Nephron progenitor cell (in vitro differentiated cells): ENCODE measurements at regions not wholly inside any gene's neighbourhood (a gene's known extent, or its start where the extent isn't known, plus 50 kb on each side); places are given as distances from the start of the nearest gene placed in this dataset.

Experiments
- DNase-seq: peaks from one replicate; pipeline ENCODE4 v3.0.0; 2021
- H3K27ac Mint-ChIP-seq: 2 replicates; pipeline ENCODE4 v1.8.0; 2021; ENCODE audit warnings: mild to moderate bottlenecking, moderate library complexity, mixed read lengths
- H3K27me3 Mint-ChIP-seq: 2 replicates; pipeline ENCODE4 v1.8.0; 2021; ENCODE audit warnings: mild to moderate bottlenecking, low read depth, mixed read lengths; ENCODE audit not compliant: poor library complexity
- H3K36me3 Mint-ChIP-seq: 2 replicates; pipeline ENCODE4 v1.8.0; 2021; ENCODE audit warnings: low read depth, mixed read lengths
- H3K4me1 Mint-ChIP-seq: 2 replicates; pipeline ENCODE4 v1.8.0; 2021; ENCODE audit warnings: mixed read lengths
- H3K4me3 Mint-ChIP-seq: 2 replicates; pipeline ENCODE4 v1.8.0; 2021; ENCODE audit warnings: mild to moderate bottlenecking, moderate library complexity, mixed read lengths
- H3K9me3 Mint-ChIP-seq: 2 replicates; pipeline ENCODE4 v1.8.0; 2021; ENCODE audit warnings: mild to moderate bottlenecking, moderate library complexity, mixed read lengths
- CTCF ChIP-seq: fragments of 200-600 bp; sonication (generic); IDR thresholded peaks from 2 replicates; pipeline ENCODE4 v1.5.0; 2021; ENCODE audit warnings: antibody characterized with exemption

DNA sequence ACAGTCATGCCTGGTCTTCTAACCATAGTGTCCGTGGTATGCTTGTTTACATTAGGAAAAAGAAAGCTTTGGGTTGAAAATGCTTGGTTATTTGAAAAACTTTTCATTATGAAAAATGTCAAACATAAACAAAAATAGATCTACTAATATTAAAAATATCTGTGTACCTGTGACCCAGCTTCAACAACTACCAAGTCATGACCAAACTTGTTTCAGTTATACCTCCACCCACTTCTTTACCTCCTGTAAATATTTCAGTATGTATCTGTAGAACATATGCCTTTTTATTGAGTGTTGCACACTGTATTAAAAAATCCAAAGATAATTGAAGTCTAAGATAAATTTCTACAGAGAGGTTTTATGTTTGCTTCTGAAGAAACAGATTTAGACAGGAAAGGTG is 153.7 kb upstream of the GYPA start:
- Mint-ChIP-seq H3K36me3 (no peaks in the 10 kb centered on the region), H3K9me3 (no peaks in the 10 kb centered on the region), H3K27me3 (no peaks in the 10 kb centered on the region), H3K4me3 (no peak overlapping the region), H3K27ac (no peak overlapping the region), H3K4me1 (no peaks in the 10 kb centered on the region)
- TF ChIP-seq CTCF, result no peak
- no peak for DNase-seq

DNA sequence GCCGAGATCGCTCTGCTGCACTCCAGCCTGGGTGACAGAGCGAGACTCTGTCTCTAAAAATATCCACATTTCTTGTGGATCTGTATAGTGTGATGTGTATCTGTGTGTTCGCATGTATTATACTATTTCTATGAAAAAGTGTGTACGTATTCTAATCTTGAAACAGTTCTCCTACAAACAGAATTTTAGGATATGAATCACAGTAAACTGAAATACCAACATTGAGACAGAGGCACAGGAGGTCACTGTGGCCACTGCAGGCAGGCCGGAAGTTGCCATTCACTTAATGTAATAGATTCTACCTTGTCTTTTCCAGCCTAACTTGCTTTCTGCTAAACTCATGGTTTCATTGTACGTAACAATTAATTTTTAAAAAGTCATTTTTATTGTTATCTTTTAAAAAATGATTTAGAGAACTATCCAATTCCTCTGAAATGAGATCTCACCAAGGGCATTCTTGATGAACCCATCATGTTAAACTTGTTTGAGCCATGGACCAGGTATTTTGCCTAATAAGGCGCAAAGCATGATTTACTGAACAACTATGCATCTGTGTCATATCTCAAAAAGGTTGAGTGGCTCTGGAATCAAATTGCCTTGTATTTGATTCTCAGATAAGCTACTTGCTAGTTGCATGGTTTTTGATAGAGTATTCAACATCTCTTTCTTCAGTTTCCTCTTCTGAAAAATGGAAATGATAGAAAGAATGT is 154.9 kb upstream of the GYPA start:
- Mint-ChIP-seq H3K27ac (no peak overlapping the region), H3K4me1 (peaks cover 5% of the 10 kb centered on the region), H3K4me3 (no peak overlapping the region), H3K27me3 (no peaks in the 10 kb centered on the region), H3K9me3 (no peaks in the 10 kb centered on the region), H3K36me3 (no peaks in the 10 kb centered on the region)
- no peak for TF ChIP-seq CTCF
- DNase-seq, result no peak

DNA sequence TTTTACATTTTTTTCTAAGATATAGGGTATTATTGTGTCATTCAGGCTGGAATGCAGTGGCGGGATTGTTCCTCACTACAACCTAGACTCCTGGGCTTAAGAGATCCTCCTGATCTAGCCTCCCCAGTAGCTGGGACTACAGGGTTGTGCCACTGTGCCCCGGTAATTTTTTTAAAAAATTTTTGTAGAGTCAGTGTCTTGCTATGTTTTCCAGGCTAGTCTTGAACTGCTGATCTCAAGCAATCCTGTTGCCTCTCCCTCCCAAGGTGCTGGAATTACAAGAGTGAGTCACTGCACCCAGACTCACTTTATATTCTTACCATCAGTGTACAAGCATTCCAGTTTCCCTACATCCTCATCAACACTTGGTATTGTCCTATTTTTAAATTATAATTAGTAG is 156.4 kb upstream of the GYPA start:
- Mint-ChIP-seq H3K36me3 (no peaks in the 10 kb centered on the region), H3K9me3 (no peaks in the 10 kb centered on the region), H3K4me1 (peaks cover 15% of the 10 kb centered on the region), H3K27ac (no peak overlapping the region), H3K27me3 (no peaks in the 10 kb centered on the region), H3K4me3 (no peak overlapping the region)
- no peak for DNase-seq
- TF ChIP-seq CTCF, result no peak

- no peak overlapping the region for H3K27ac Mint-ChIP-seq
- DNase-seq, result no peak
- no peaks in the 10 kb centered on the region for H3K9me3 Mint-ChIP-seq
- H3K4me1 Mint-ChIP-seq, result peaks cover 19% of the 10 kb centered on the region
- no peak for TF ChIP-seq CTCF
- H3K36me3 Mint-ChIP-seq, result no peaks in the 10 kb centered on the region
- H3K4me3 Mint-ChIP-seq, result no peak overlapping the region
- no peaks in the 10 kb centered on the region for H3K27me3 Mint-ChIP-seq
Observed at GRCh38 chr4:144298519-144298918, 158.0 kb upstream of the GYPA start.

DNA sequence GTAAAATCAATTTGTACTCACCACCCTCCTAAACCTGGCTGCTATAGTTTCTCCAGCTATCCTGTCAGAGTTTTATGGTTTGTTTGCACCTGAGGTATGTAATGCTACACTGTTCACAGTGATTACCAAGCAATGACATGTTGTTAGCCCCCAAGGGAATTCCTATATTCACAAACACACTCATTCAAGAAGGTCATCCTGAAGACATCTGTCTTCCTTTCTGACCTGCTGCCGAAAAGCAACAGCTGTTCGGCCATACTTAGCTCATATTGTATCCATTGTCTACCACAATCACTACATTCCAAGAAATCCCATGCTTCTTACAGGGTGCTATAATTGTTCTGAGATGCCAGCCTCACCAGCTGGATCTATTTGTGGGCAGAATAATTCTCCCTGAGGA is 160.1 kb upstream of the GYPA start:
- Mint-ChIP-seq H3K36me3 (no peaks in the 10 kb centered on the region), H3K9me3 (no peaks in the 10 kb centered on the region), H3K27ac (peak overlapping the region; percentile 26), H3K4me1 (peaks cover 19% of the 10 kb centered on the region), H3K4me3 (no peak overlapping the region), H3K27me3 (no peaks in the 10 kb centered on the region)
- TF ChIP-seq CTCF, result no peak
- no peak for DNase-seq

DNA sequence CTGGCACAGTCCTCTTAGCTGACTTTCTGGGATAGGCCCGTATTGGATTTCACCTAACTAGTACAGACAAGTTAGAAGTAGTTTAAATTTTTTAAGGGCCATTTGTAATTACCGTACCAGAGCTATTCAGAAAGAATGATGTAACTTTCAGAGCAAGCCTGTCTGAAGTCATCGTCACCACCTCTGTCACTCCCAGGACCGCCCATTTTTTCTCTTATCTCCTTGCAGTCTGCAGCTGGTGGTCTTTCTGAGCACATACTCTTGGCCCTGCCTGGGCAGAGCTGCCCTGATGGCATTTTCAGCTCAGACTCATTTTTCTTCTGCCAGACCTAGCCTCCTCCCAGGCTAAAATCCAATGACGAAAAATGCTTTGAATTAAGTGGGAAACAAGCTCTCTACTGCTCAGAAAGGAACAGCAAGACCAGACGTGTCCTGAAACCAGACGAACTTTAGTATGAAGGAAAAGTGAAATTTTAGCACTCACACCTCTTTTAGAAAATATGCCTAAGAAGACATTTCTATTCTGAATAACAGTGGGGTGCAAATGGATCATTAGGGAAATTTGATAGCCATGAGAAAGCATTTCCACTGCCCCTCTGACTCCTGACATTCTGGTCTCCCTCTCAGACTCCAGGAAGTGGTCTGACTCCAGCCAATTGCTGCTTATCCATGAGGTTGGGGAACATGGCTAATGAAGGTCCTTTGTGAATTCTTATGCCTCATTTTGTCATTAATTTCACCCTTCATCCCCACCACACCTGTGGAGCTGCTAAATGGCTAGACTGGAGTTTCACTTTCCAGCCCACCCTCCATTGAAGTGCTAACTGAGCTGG is 162.4 kb upstream of the GYPA start:
- peaks cover 19% of the 10 kb centered on the region for H3K4me1 Mint-ChIP-seq
- H3K27ac Mint-ChIP-seq, result peak overlapping the region; percentile 87
- no peaks in the 10 kb centered on the region for H3K36me3 Mint-ChIP-seq
- no peak overlapping the region for H3K4me3 Mint-ChIP-seq
- H3K27me3 Mint-ChIP-seq, result no peaks in the 10 kb centered on the region
- no peaks in the 10 kb centered on the region for H3K9me3 Mint-ChIP-seq
- no peak for DNase-seq
- TF ChIP-seq CTCF, result no peak
